Endothelial cell of umbilical vein (primary cell): ENCODE measurements at regions not wholly inside any gene's neighbourhood (a gene's known extent, or its start where the extent isn't known, plus 50 kb on each side); places are given as distances from the start of the nearest gene placed in this dataset.

ENCODE experiments used
- FOS ChIP-seq: IDR thresholded peaks from 2 replicates; pipeline ENCODE4 v1.6.1; 2011; ENCODE audit warnings: mild to moderate bottlenecking, low read length, moderate library complexity, borderline replicate concordance; ENCODE audit not compliant: insufficient read depth
- GATA2 ChIP-seq: IDR thresholded peaks from 2 replicates; pipeline ENCODE4 v1.7.0; 2011; ENCODE audit warnings: low read depth, mild to moderate bottlenecking, moderate library complexity, mixed read lengths, low read length; ENCODE audit not compliant: insufficient read length, insufficient read depth
- POLR2A ChIP-seq: IDR thresholded peaks from 2 replicates; pipeline ENCODE4 v1.6.1; 2012; ENCODE audit warnings: low read depth, mild to moderate bottlenecking, control low read depth, low read length
- POLR2AphosphoS5 ChIP-seq: IDR thresholded peaks from 2 replicates; pipeline ENCODE4 v1.6.1; 2012; ENCODE audit warnings: low read depth, mild to moderate bottlenecking, control low read depth, low read length, moderate library complexity; ENCODE audit not compliant: insufficient read depth
- TF ChIP-seq, protein P1 (sequence below), 2 donors: IDR thresholded peaks; 1 replicate in 1 of 2; 2 replicates in 1 of 2; pipeline ENCODE4 v1.5.1; 2011; ENCODE audit warnings: low read length in 2 of 2, mild to moderate bottlenecking in 2 of 2, moderate library complexity in 2 of 2, control low read depth in 1 of 2, inconsistent platforms in 1 of 2, low read depth in 1 of 2; ENCODE audit not compliant: insufficient read depth in 1 of 2; ENCODE audit errors: extremely low read depth in 1 of 2

DNA sequence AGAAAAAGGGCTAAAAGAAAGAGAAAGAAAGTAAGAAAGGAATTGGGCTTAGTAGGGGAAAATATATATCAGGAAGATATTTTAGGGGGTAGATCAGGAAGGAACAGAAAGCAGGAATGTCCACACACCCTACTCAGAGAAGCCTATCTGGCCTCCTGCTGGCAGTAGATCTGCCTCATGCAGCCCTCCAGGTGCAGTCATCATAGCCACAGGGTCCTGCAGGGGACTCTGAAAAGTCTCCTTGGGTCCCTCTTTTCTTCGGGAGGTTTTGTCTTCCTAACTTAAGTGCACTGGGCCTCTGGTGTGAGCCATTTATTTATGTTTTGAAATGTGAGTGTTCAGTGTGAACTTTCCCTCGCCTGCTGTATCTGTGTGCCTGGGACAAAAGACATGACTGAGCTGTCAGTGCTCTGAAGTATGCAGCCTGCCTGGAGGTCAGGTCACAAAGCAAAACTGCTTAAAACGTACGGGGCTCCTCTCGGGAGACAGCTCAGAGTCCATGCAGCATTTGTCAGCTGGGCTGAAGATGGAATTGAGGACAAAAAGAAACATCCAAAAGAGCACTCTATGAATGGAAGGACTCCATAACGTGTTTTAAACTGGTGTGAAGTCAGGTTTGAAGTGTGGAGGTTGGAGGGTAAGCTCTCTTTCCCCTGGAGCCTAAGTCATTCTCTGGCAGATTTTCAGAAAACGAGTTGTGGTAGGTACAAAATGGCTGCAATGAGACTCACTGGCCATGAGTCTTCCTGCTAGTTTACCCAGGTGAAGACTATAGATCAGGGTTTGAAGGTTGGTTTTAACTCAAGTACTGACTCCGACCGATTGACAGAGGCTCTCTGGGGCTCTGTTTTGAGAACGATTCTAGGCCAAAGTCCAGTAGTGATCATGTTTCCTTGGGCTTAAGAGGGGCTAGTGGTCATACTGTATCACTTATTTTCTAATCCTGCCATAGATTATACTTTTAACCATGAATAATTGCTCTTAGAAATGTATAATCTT is 151.8 kb upstream of the GDNF start:
- no peak for TF ChIP-seq POLR2A
- TF ChIP-seq, protein P1, sequence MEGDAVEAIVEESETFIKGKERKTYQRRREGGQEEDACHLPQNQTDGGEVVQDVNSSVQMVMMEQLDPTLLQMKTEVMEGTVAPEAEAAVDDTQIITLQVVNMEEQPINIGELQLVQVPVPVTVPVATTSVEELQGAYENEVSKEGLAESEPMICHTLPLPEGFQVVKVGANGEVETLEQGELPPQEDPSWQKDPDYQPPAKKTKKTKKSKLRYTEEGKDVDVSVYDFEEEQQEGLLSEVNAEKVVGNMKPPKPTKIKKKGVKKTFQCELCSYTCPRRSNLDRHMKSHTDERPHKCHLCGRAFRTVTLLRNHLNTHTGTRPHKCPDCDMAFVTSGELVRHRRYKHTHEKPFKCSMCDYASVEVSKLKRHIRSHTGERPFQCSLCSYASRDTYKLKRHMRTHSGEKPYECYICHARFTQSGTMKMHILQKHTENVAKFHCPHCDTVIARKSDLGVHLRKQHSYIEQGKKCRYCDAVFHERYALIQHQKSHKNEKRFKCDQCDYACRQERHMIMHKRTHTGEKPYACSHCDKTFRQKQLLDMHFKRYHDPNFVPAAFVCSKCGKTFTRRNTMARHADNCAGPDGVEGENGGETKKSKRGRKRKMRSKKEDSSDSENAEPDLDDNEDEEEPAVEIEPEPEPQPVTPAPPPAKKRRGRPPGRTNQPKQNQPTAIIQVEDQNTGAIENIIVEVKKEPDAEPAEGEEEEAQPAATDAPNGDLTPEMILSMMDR (IDR thresholded peaks at IDR 0.05; ENCODE audit: extremely low read depth in 1 of 2, insufficient read depth in 1 of 2, low read depth in 1 of 2, low read length in 2 of 2) = no peak
- TF ChIP-seq GATA2 = no peak
- no peak for TF ChIP-seq POLR2AphosphoS5
- TF ChIP-seq FOS = no peak
